H1 (cell line): ENCODE measurements at regions not wholly inside any gene's neighbourhood (a gene's known extent, or its start where the extent isn't known, plus 50 kb on each side); places are given as distances from the start of the nearest gene placed in this dataset.

Source experiments
- BRCA1 ChIP-seq: IDR thresholded peaks from 2 replicates; pipeline ENCODE4 v1.6.1; 2012; ENCODE audit warnings: low read depth, low read length, improper control_type of control experiment
- CTBP2 ChIP-seq: IDR thresholded peaks from 2 replicates; pipeline ENCODE4 v1.7.0; 2011; ENCODE audit warnings: borderline replicate concordance, mild to moderate bottlenecking, moderate library complexity, mixed read lengths, low read length; ENCODE audit not compliant: insufficient read depth, insufficient read length
- EZH2 ChIP-seq: fragments of 200-600 bp; sonication (generic); IDR thresholded peaks from 2 replicates; pipeline ENCODE4 v1.7.1; 2012; ENCODE audit warnings: low read depth, mild to moderate bottlenecking, moderate library complexity, low read length, inconsistent platforms; ENCODE audit not compliant: severe bottlenecking
- FOSL1 ChIP-seq: IDR thresholded peaks from 2 replicates; pipeline ENCODE4 v1.6.1; 2011; ENCODE audit warnings: mild to moderate bottlenecking, low read depth, low read length, moderate library complexity; ENCODE audit not compliant: insufficient read depth
- JUN ChIP-seq: IDR thresholded peaks from 2 replicates; pipeline ENCODE4 v1.6.1; 2011; ENCODE audit warnings: low read depth, mild to moderate bottlenecking, improper control_type of control experiment, low read length
- JUND ChIP-seq: IDR thresholded peaks from 2 replicates; pipeline ENCODE4 v1.6.1; 2011; ENCODE audit warnings: mild to moderate bottlenecking, improper control_type of control experiment, low read length
- PHF8 ChIP-seq: fragments of 200-600 bp; sonication (generic); conservative IDR thresholded peaks from 2 replicates; pipeline ENCODE4 v1.7.1; 2012; ENCODE audit warnings: low read depth, mild to moderate bottlenecking, inconsistent platforms, low read length, moderate library complexity
- POLR2A ChIP-seq, 2 experiments: IDR thresholded peaks; 1 replicate in 1 of 2; 2 replicates in 1 of 2; pipeline ENCODE4 v1.6.1; 2011; ENCODE audit warnings: low read depth in 2 of 2, low read length in 2 of 2, mild to moderate bottlenecking in 2 of 2; ENCODE audit errors: control extremely low read depth in 1 of 2
- POLR2AphosphoS5 ChIP-seq: IDR thresholded peaks from 2 replicates; pipeline ENCODE4 v1.6.1; 2011; ENCODE audit warnings: low read depth, low read length
- TF ChIP-seq, protein P1 (sequence below), 3 experiments: IDR thresholded peaks; 1 replicate in 2 of 3; 2 replicates in 1 of 3; pipeline versions ENCODE4 v1.5.1 to v1.6.1; 2011; ENCODE audit warnings: low read length in 3 of 3, mild to moderate bottlenecking in 3 of 3, inconsistent platforms in 2 of 3, low read depth in 1 of 3, moderate library complexity in 1 of 3; ENCODE audit not compliant: insufficient read depth in 1 of 3; ENCODE audit errors: control extremely low read depth in 1 of 3

DNA sequence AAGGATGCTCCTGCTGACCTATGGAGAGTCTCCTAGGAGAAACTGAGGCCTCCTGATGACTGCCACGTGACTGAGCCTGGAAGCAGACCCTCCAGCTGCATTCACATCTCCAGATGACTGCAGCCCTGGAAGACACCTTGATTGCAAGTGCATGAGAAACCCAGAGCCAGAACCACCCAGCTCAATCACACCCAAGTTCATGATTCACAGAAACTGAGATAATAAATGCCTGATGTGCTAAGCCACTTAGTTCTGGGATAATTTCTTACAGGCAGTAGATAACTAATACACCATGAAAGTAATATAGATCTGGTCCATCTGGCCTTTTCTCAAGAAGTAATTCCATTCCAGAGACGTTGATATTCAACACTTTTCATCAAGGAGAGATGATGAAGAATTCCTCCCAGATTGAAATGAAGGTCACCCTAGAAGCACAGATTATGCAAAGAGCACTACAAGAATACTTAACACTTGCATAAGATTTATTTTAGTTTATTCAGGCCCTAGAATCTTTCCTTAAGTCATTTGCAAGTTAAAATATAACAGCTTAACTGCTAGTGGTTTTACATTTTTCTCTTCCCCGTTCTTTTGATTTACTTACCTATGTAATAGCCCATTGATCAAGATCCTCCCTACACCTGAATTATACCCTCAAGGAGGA is 208.2 kb upstream of the INHBA start:
- TF ChIP-seq POLR2AphosphoS5 = no peak
- no peak for TF ChIP-seq CTBP2
- TF ChIP-seq EZH2 = no peak
- no peak for TF ChIP-seq PHF8
- TF ChIP-seq, protein P1, sequence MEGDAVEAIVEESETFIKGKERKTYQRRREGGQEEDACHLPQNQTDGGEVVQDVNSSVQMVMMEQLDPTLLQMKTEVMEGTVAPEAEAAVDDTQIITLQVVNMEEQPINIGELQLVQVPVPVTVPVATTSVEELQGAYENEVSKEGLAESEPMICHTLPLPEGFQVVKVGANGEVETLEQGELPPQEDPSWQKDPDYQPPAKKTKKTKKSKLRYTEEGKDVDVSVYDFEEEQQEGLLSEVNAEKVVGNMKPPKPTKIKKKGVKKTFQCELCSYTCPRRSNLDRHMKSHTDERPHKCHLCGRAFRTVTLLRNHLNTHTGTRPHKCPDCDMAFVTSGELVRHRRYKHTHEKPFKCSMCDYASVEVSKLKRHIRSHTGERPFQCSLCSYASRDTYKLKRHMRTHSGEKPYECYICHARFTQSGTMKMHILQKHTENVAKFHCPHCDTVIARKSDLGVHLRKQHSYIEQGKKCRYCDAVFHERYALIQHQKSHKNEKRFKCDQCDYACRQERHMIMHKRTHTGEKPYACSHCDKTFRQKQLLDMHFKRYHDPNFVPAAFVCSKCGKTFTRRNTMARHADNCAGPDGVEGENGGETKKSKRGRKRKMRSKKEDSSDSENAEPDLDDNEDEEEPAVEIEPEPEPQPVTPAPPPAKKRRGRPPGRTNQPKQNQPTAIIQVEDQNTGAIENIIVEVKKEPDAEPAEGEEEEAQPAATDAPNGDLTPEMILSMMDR (IDR thresholded peaks at IDR 0.05; ENCODE audit: control extremely low read depth in 1 of 3, insufficient read depth in 1 of 3, low read depth in 1 of 3, low read length in 3 of 3) = no peak
- TF ChIP-seq JUN = no peak
- no peak for TF ChIP-seq POLR2A (IDR thresholded peaks at IDR 0.05; ENCODE audit: control extremely low read depth in 1 of 2, low read depth in 2 of 2, low read length in 2 of 2)
- no peak for TF ChIP-seq JUND
- no peak for TF ChIP-seq FOSL1
- TF ChIP-seq BRCA1 = no peak
